Liver (tissue), 3 donors: ENCODE measurements at regions not wholly inside any gene's neighbourhood (a gene's known extent, or its start where the extent isn't known, plus 50 kb on each side); places are given as distances from the start of the nearest gene placed in this dataset.

Experiments
- ATF3 ChIP-seq: IDR thresholded peaks from 2 replicates; pipeline ENCODE4 v1.6.1; 2016; ENCODE audit warnings: antibody characterized with exemption
- CTCF ChIP-seq: fragments of 150-350 bp; IDR thresholded peaks from 2 replicates; pipeline ENCODE4 v1.5.1; 2017; ENCODE audit warnings: improper control_type of control experiment, low read depth, low read length; ENCODE audit not compliant: missing input control
- EGR1 ChIP-seq, 2 donors: IDR thresholded peaks; 2 replicates each; pipeline ENCODE4 v1.6.1; 2016 to 2018; ENCODE audit warnings: antibody characterized with exemption in 2 of 2, low read depth in 2 of 2
- FOXA2 ChIP-seq: IDR thresholded peaks from 2 replicates; pipeline ENCODE4 v1.6.1; 2016; ENCODE audit warnings: antibody characterized with exemption
- GABPA ChIP-seq, 2 donors: IDR thresholded peaks in 1 of 2; conservative IDR thresholded peaks in 1 of 2; 2 replicates each; pipeline ENCODE4 v1.6.1; 2016; ENCODE audit warnings: antibody characterized with exemption in 2 of 2, mild to moderate bottlenecking in 1 of 2, moderate library complexity in 1 of 2
- JUND ChIP-seq, 2 donors: IDR thresholded peaks; 2 replicates each; pipeline ENCODE4 v1.6.1; 2016; ENCODE audit warnings: antibody characterized with exemption in 2 of 2
- MAX ChIP-seq: IDR thresholded peaks from 2 replicates; pipeline ENCODE4 v1.6.1; 2016; ENCODE audit warnings: antibody characterized with exemption
- NR2F2 ChIP-seq: IDR thresholded peaks from 2 replicates; pipeline ENCODE4 v1.6.1; 2016; ENCODE audit warnings: antibody characterized with exemption
- RAD21 ChIP-seq, 2 donors: IDR thresholded peaks; 2 replicates each; pipeline ENCODE4 v1.6.1; 2016; ENCODE audit warnings: antibody characterized with exemption in 2 of 2, mild to moderate bottlenecking in 2 of 2
- REST ChIP-seq: IDR thresholded peaks from 2 replicates; pipeline ENCODE4 v1.6.1; 2016; ENCODE audit warnings: antibody characterized with exemption, mild to moderate bottlenecking
- RXRA ChIP-seq, 2 donors: IDR thresholded peaks; 2 replicates each; pipeline ENCODE4 v1.6.1; 2017 to 2018; ENCODE audit warnings: antibody characterized with exemption in 2 of 2, mild to moderate bottlenecking in 1 of 2
- SP1 ChIP-seq: IDR thresholded peaks from 2 replicates; pipeline ENCODE4 v1.6.1; 2018; ENCODE audit warnings: antibody characterized with exemption, mild to moderate bottlenecking
- YY1 ChIP-seq: IDR thresholded peaks from 2 replicates; pipeline ENCODE4 v1.6.1; 2016; ENCODE audit warnings: antibody characterized with exemption, mild to moderate bottlenecking
- ZBTB33 ChIP-seq: IDR thresholded peaks from 2 replicates; pipeline ENCODE4 v1.6.1; 2016; ENCODE audit warnings: antibody characterized with exemption
- donor health status: healthy.
- donor health status: healthy.

GRCh38 chr4:116453127-116453526 is 632.2 kb downstream of the TRAM1L1 start:
- TF ChIP-seq RAD21 (IDR thresholded peaks at IDR 0.05), result no peak
- TF ChIP-seq CTCF, result no peak
- TF ChIP-seq NR2F2, result no peak
- TF ChIP-seq YY1, result no peak
- TF ChIP-seq ATF3, result no peak
- no peak for TF ChIP-seq REST
- no peak for TF ChIP-seq SP1
- no peak for TF ChIP-seq RXRA (IDR thresholded peaks at IDR 0.05)
- no peak for TF ChIP-seq GABPA (IDR thresholded peaks at IDR 0.05 in 1 of 2, conservative IDR thresholded peaks at IDR 0.05 in 1 of 2)
- no peak for TF ChIP-seq ZBTB33
- no peak for TF ChIP-seq FOXA2
- no peak for TF ChIP-seq MAX
- no peak for TF ChIP-seq JUND (IDR thresholded peaks at IDR 0.05)
- TF ChIP-seq EGR1 (IDR thresholded peaks at IDR 0.05; ENCODE audit: low read depth in 2 of 2), result no peak
